ENCODE measurements at regions not wholly inside any gene's neighbourhood (a gene's known extent, or its start where the extent isn't known, plus 50 kb on each side); places are given as distances from the start of the nearest gene placed in this dataset.

DNA sequence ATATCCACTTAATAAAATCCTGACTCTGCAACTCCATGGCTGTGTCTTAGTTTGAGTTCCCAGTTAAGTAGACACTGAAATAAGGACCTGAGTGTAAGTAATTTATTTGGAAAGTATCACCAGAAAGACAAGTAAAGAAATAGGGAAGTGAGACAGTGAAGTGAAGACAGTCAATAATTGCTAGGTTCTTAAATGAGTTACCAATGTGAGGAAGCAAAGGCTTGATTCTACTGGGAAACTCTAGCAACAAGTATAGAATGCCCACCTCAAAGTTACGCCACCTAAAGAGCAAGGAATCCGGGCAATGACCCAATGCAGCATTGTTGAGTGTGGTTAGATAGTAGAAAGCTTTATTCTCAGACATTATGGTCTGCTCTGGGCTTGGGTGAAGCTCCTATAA is 383.9 kb downstream of the TLR4 start:
- DNase-seq = no peak

DNA sequence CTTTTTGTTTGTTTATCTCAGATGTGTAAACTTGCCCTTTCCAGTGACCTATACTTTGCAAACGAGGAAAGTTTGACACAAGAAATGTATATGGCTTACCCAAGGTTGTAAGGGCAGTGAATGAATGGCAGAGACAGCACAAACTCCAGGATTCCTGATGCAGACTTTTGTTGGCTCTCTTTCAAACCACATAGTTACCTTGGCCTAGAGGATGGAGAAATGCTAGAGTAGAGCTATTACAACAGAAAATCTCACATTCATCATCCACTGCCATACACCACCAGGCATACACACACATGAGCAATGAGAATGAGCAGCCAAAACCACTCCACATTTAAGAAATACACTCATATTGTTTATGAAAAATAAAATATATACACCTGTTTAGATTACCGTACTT is 387.0 kb downstream of the TLR4 start:
- no peak for DNase-seq

DNA sequence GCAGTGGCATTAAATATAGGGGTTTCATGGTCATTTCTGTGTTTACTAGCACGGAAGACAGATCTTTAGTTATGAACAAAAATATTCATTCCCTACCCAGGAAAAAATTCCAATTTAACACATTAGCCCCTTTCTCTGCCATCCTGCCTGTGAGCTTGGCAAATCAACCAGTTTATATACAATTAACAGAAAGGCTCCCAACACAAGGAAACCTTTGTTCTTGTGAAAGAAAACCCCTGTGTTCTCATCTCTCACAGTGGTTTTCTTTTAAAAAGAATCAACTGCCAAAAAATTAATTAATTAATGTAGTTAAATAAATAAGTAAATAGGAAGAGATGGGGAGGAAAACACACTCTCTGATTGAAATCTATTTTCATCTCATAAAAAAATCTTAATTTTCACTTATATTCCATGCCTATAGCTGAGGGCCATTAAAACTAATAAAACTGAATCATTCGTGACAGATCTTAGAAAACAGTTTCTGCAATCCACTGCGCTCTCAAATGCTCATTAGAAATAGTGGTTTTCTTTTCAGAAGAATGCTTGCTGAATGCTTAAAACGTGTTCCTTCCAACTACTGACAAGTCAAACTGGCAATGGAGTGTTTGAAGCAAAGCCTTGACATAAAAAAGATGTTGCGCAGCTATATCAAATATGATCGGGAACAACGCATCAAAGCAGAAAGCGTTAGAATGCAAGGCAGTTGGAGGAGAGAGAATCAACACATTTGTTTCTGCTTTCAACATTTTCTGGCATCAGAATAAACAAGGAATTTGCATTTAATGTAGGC is 387.7 kb downstream of the TLR4 start:
- no peak for DNase-seq

DNA sequence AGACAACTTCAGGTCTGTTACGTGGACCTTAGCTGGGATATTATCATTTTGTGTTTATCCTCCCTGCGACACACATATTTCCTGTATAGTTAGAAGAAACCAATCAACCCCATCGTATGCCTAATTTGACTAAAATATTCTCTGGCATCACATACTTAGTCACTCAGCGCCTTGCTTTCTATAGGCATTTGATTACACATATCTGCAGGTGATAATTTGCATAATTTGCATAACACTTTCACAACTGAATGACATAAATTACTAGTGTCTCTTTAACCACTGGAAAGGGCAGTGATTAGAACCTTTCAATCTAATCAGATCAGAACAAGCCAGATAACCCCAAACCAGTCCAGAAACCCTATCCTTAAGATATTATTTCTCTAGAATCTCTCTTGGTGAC is 390.2 kb downstream of the TLR4 start:
- no peak for DNase-seq

DNA sequence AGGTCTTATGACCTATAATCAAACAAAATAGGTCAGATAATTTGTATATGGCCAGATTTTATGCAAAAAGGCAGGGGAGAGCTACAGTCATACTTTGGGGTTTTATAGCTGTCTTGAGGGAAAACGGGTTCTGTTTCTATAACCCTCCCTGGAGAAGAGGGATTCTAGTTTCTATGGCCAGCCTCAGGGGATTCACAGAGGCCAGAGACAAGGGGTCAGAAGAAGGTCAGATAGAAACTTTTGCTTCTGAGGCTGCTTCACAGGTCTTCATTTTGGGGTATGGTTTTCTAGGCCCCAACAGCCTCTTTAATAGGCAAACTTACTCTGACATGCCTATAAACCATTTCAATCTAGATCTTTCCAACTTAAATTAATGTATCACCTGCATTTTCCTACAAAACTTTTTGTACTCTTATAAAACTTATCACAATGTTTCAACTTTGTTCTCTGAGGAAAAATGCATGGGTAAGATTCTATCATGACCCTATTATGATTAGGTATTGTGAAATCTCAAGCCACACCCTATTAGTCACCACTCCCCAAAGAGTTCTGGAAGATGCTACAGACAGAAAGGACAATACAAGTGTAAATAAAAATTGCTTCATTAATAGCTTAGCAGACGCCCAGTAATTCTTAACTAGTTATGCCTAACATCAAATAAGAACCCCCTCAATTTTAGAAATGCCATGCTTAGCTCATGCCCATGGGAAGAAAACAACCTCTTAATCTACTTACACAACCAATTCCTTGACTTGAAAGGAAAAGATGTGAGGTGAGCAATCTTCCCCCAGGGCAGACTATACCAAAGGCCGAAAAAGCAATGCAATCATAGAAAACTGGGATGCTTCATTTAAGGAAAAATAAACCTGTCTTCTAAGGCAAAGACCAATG is 396.6 kb downstream of the TLR4 start:
- no peak for DNase-seq

DNA sequence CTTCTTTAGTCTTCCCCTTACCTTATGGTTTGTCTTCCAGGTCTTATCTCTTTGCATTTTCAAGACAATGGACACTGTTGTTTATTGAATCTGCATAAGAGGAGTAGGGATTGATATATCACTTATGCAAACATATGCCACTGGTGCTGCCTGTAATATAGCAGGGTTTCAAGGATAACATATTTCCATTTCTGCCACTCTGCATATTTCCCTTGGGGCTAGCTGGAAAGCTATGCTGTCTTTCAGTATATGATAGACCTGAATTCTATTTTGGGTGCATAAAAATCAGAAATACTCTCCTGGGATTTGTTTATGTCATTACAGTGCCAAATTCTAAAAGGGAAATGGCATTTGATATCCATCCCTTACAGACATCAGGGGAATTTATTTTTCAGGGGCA is 400.2 kb downstream of the TLR4 start:
- DNase-seq = no peak

DNA sequence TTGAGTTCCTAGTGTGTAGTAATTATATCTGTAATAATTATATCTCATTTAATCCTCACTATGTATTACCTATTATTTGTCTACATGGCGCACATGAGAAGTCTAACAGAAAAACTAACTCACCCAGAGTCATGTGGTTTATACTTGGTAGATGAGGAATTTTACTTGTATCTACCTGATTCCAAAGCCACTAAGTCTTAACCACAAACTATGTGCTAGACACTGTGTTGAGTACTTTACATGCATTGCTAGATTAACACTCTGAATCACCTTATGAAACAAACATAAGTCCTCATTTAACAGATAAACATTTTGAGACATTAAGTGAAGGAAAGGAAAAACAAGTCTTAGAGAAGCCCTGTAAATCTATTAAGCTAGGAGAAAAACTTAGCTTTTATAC is 404.8 kb downstream of the TLR4 start:
- DNase-seq = no peak

DNA sequence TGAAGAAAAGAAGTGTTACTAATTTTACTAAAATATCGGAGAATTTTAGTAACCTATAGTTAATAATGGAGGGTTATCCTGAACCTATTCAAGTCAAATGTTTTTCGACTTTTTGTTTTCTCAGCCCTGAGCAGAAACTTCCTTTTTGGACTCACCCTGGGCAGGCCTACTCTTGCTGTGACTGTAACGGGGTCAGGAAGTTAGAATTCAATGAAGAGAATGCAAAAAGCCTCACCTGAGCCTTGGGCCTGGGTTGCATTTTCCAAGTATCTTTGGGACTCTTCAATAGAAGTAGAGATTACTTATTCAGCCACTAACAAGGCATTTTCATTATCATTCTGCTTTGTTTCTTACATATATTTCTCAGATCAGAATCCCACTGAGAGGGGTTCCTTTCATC is 405.3 kb downstream of the TLR4 start:
- no peak for DNase-seq

DNA sequence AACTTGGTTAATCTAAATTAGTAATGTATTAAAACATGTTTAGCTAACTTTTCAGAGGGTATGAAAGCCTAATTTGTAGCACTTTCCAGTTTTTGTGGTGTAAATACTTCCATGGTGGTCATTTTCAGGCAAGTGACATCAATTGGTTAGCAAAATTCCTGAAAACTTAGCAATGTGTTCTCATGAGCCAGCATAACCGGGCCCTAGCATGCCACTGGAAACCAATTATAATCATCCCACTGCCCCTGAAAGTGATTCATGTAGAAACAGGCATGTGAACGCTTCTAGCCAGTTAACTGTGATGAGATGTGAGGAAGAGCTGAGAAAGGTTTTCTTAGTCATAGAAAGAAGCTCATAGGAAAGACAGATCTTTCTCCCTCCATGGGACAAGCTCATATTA is 417.2 kb downstream of the TLR4 start:
- no peak for DNase-seq

DNA sequence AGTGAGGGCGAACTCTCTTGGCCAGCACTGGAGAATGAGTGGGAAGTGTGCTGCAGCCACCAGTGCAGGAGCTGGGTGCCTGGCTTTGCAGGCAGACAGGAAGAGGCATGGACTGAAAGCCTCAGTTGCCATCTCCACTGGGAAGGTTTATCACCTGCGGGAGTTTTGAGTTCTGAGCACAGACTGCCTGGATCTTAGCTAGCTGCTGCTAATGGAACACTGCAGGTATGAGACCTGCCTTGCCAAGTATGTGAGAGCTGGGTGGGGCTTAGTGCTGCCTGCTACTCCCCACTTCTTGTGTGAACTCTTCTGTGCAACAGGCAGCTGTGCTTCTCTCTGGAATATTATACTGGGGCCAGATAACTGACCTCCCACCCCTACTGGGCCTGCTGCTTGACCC is 424.1 kb downstream of the TLR4 start:
- DNase-seq = no peak

DNA sequence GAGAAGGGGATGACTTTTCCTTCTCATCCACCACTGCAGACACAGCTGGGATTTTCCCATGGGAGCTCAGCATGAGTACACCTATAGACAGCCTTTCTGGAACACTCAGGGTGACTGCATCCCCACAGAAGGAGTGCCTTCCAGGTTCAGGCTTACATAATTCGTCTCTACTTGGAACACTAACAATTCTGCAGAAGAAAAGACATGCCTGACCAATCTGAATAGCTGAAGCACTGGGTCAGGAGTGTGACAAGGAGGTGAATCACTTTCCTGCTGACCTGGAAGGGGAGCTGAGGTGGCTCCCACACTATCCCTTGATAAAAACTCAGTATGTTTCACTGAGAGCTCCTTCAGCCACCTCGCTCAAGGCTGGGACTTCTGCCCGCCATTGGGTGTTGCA is 425.3 kb downstream of the TLR4 start:
- no peak for DNase-seq

DNA sequence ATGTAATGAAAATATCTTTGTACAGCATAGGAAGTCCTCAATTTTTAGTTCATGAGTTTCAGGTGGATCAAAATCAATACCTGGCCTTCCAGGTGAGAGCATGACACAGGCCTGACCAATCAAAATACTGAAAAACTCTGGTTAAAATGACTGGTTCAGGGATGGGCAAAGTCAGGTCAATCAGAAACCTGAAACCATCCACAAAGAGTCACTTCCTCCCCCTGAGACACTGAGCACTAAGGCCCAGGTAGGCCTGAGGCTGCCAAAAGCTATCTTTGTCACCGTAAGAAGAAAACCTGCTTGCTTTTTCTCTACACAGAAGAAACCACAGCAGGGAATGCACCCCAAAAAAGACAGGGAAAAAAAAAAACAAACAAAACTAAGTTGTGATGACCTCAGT is 444.8 kb downstream of the TLR4 start:
- DNase-seq = no peak

DNA sequence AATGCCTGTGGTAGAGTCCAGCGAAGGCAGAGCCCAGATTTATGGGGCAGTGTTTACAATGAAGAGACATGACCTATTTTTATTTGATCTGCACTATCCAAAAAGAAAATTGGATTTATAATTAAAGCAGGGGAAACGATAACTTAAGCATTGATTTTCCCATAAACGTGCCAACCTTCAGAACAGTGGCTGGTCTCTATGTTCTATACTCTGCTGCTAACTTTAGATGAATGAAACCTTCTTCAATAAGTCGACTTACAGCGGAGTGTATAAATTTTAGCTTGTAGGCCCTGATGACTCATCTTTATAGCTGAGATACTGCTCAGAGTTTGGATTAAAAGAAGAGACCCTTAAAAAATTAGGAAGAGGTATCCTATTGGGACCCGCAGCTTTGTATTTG is 452.6 kb downstream of the TLR4 start:
- no peak for DNase-seq

DNA sequence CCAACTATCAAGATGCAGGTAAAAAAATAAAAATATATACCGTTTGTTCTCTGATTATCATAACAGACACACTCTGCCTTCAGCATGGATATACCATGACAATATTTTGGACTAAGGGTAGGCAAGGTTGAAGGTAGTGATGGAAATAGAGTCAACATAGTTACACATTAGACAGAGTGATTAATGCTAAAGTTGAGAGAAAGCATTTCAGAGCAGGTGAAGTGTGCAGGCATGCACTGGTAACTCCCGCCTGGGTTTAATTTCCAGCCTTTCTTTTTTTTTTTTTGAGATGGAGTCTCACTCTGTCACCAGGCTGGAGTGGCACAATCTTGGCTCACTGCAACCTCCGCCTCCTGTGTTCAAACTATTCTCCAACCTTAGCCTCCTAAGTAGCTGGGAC is 458.5 kb downstream of the TLR4 start:
- no peak for DNase-seq

DNA sequence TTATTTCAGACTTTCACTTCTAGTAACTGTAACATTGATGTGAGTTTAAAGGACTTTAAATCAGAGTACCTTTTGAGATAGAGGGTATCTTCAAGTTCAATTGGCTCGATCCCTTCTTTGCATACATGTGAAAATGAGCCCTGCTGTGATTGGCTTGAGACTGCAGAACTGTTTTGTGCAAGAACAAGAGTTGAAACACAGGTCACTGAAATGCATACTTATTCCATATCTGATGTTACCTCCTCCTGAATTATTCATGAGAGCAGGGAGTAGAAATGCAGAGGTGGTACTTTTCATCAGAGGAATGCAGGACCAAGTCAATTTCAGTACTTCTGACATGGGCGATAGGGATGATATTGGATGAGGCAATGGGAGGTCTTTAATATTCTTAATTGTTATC is 459.5 kb downstream of the TLR4 start:
- no peak for DNase-seq

DNA sequence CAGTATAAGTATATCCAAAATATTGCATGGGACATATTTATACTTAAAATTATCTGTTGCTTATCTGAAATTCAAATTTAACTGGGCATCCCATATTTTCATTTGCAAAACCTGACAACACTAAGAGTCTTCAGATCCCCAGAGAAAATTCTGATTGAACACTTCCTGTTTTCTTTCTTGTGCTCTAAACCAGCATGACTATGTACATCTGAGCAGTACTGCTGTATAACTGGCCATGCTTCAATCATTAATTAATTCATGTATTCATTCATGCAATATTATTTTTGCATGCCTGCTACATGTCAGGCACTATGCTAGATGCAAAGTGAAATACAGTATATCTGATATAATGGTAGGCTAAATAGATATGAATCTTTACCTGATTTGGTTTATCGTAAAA is 461.2 kb downstream of the TLR4 start:
- no peak for DNase-seq

DNA sequence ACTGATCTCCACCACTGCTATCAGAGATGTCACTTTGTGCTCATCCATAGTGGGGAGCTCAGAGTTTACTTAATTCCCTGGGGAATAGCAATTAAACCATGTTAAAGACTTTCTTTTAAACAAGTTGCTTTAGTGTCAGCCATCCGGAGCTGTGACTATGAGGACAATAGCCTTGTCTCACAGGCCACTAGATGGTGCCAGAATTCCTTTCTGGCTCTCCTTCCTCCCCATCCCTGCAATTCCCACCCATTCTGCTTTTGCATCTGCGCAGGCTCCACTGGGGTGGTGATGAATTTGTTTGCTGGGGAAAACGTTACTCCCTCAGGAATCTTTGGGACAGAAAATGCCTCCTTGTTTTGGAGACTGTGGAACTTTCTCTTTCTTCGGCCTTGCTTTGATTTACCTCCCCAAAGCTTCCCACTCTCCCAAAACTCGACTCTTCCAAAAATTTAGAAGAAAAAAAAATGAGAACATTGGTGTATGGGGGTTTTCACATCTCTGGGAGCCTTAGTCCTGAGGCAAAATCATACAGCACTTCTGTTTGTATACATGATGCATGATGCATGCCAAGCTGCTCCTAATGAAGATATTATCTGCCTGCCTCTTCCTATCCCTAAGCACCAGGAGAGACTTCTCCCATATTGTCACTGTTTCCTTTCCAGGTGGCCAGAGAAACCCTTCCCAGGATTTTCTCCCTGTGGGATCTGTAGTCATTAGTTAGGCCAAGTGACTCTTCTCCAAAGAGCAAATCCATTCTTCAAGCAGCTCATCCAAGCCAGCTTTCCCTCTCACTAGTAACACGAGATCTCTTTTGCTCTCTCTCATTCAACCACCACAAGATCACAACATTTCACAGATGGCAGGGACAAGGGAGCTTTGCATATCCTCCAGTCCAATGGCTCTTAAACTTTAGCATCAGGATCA is 466.1 kb downstream of the TLR4 start:
- DNase-seq = no peak

DNA sequence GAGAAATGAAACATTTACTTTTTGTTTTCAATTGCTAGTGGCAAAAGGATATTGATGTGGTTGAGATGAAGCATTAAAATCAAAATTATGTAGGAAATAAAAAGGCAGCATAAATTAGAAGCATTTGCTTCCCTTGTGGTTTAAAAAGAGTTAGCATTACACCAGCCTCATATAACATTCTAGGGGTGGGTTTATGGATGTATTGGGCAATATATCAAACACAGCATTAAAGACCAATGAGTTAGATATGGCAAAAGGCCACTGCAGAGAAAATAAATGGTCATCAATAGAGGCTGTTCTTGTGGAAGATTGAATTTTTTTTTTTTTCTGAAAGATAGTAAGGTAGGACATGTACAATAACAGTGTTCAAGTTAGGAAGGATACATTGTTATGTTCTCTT is 473.0 kb downstream of the TLR4 start:
- no peak for DNase-seq

DNA sequence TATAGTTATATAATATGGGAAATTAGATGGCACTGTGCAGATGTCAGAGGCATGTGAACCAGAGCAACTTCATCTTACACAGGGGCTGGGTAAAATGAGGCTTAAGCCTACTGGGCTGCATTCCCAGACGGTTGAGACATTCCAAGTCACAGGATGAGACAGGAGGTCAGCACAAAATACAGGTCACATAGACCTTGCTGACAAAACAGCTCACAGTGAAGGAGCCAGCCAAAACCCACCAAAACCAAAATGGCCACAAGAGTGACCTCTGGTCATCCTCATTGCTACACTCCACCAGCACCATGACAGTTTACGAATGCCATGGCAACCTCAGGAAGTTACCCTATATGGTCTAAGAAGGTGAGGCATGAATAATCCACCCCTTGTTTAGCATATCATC is 479.4 kb downstream of the TLR4 start:
- DNase-seq = no peak

DNA sequence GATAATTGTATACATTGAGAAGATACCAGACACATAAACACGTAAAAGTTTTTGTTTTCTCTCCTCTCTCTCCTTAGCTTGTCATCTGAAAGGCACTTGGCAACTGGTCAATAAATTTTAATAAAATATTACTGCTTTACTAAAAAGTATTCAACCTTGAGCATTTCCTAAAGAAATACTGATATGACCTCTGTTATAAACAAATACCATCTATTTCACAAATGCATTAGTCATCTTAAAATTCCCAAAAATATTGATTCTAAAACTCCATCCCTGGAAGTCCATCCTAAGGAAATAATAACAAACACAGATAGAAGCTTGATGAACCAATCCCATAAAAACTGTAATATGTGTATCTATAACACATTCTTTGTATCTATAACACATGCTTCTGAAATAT is 483.2 kb downstream of the TLR4 start:
- no peak for DNase-seq

DNA sequence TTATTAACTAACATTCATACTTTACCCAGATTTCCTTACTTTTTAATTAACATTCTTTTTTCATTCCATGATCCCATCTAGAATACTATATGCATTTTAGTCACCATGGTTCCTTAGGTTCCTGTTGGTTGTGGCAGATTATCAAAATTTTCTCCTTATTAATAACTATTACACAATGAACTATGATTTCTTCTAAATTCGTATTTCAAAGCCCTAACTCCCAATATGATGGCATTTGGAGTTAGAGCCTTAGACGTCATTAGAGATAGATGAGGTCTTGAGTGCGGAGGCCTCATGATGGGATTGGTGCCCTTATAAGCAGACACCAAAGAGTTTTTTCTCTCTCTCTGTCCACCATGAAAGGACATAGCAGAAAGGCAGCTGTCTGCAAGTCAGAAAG is 485.4 kb downstream of the TLR4 start:
- no peak for DNase-seq

DNA sequence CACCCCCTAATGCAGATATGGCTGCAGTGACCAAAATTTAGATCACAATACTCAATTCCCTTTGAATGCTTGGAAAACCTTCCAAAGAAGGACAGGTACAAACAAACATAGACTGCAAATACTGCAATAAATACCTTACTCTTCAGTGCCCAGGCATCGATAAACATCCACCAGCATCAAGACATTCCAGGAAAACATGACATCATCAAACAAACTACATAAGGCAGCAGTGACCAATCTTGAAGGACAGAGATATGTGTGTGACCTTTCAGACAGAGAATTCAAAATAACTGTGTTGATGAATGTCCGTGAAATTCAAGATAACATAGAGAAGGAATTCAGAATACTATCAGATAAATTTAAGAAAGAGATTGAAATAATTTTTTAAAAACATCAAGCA is 488.6 kb downstream of the TLR4 start:
- no peak for DNase-seq

DNA sequence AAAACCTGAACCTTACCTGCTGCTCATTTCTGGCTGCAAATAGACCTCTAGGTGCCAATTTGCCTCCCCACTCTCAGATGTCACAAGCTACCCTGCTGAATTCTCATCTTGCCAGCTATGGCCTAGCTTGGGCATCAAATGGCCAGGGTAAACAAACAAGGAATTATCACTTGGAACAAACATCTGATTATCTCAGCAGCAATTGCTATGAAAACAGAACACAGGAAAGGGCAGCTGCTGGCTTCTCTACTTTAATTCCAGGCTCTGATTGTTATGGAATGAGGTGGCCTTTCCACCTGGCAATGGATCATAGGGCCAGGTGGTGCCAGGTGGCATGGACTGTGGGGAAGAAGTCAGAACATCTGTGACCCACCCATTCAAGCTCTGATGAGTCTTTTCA is 505.1 kb downstream of the TLR4 start:
- no peak for DNase-seq

All from amniotic stem cell (primary cell).